Fibroblast of lung (primary cell): ENCODE measurements at regions not wholly inside any gene's neighbourhood (a gene's known extent, or its start where the extent isn't known, plus 50 kb on each side); places are given as distances from the start of the nearest gene placed in this dataset.

Experiments used
- DNase-seq, 2 donors: peaks; one replicate each; pipeline versions ENCODE4 v3.0.0 to v3.0.0-alpha.2; 2010; ENCODE audit warnings: low read depth in 2 of 2
- H2AFZ ChIP-seq: 2 replicates; pipeline ENCODE4 v1.5.1; 2012; ENCODE audit warnings: low read length, control low read depth, inconsistent platforms
- H3K27ac ChIP-seq: 2 replicates; pipeline ENCODE4 v1.5.1; 2011; ENCODE audit warnings: low read length, control low read depth; ENCODE audit not compliant: insufficient read depth
- H3K27me3 ChIP-seq: 2 replicates; pipeline ENCODE4 v1.5.1; 2011; ENCODE audit warnings: mild to moderate bottlenecking, low read length; ENCODE audit not compliant: control insufficient read depth, insufficient read depth
- H3K36me3 ChIP-seq: 2 replicates; pipeline ENCODE4 v1.5.1; 2011; ENCODE audit warnings: low read length; ENCODE audit not compliant: control insufficient read depth, insufficient read depth
- H3K4me1 ChIP-seq: 2 replicates; pipeline ENCODE4 v1.5.1; 2011; ENCODE audit warnings: low read length; ENCODE audit not compliant: control insufficient read depth, insufficient read depth; ENCODE audit errors: extremely low read depth
- H3K4me2 ChIP-seq: 2 replicates; pipeline ENCODE4 v1.5.1; 2011; ENCODE audit warnings: low read length, control low read depth; ENCODE audit not compliant: insufficient read depth; ENCODE audit errors: extremely low read depth
- H3K4me3 ChIP-seq, 4 experiments: fragments of 200-600 bp in 1 of 4; sonication (generic) in 1 of 4; replicated peaks in 1 of 4; 2 replicates each; pipeline ENCODE4 v1.5.1; 2011 to 2016; ENCODE audit warnings: low read length in 4 of 4, low read depth in 3 of 4, mild to moderate bottlenecking in 3 of 4, control low read depth in 2 of 4, inconsistent platforms in 1 of 4, mixed read lengths in 1 of 4; ENCODE audit not compliant: insufficient read depth in 1 of 4; ENCODE audit errors: control extremely low read depth in 1 of 4
- H3K79me2 ChIP-seq: 2 replicates; pipeline ENCODE4 v1.5.1; 2012; ENCODE audit warnings: mild to moderate bottlenecking, low read length, inconsistent platforms; ENCODE audit not compliant: control insufficient read depth, insufficient read depth
- H3K9ac ChIP-seq: 2 replicates; pipeline ENCODE4 v1.5.1; 2011; ENCODE audit warnings: mild to moderate bottlenecking, low read length, control low read depth; ENCODE audit not compliant: insufficient read depth
- H3K9me3 ChIP-seq: 2 replicates; pipeline ENCODE4 v1.5.1; 2012; ENCODE audit warnings: low read depth, low read length; ENCODE audit not compliant: control insufficient read depth, insufficient read depth
- H4K20me1 ChIP-seq: 2 replicates; pipeline ENCODE4 v1.5.1; 2011; ENCODE audit warnings: low read length; ENCODE audit not compliant: control insufficient read depth, insufficient read depth; ENCODE audit errors: extremely low read depth
- CTCF ChIP-seq, 2 donors: IDR thresholded peaks in 1 of 2; conservative IDR thresholded peaks in 1 of 2; 1 replicate in 1 of 2; 2 replicates in 1 of 2; pipeline ENCODE4 v1.5.1; 2011 to 2012; ENCODE audit warnings: low read length in 2 of 2, control low read depth in 1 of 2, inconsistent platforms in 1 of 2, low read depth in 1 of 2, mild to moderate bottlenecking in 1 of 2
- EZH2 ChIP-seq: IDR thresholded peaks from 2 replicates; pipeline ENCODE4 v1.5.1; 2012; ENCODE audit warnings: low read length, control low read depth, mild to moderate bottlenecking; ENCODE audit errors: missing control alignments

- H3K4me1 ChIP-seq = no peaks in the 10 kb centered on the region
- no peaks in the 10 kb centered on the region for H3K79me2 ChIP-seq
- H3K27me3 ChIP-seq = no peaks in the 10 kb centered on the region
- H4K20me1 ChIP-seq = no peaks in the 10 kb centered on the region
- no peak for DNase-seq
- H3K4me3 ChIP-seq = no peak overlapping the region
- no peak overlapping the region for H3K4me2 ChIP-seq
- no peak for TF ChIP-seq EZH2
- no peak for TF ChIP-seq CTCF (conservative IDR thresholded peaks at IDR 0.05 in 1 of 2, IDR thresholded peaks at IDR 0.05 in 1 of 2; ENCODE audit: low read depth in 1 of 2, low read length in 2 of 2)
- no peak overlapping the region for H3K9ac ChIP-seq
- H3K36me3 ChIP-seq = no peaks in the 10 kb centered on the region
- H3K27ac ChIP-seq = no peak overlapping the region
- no peaks in the 10 kb centered on the region for H3K9me3 ChIP-seq
- no peak overlapping the region for H2AFZ ChIP-seq
Measured at GRCh38 chr12:4156317-4156716, 117.2 kb upstream of the CCND2 start.

- Histone ChIP-seq H3K9me3 (no peaks in the 10 kb centered on the region), H4K20me1 (no peaks in the 10 kb centered on the region), H3K27ac (no peak overlapping the region), H3K79me2 (no peaks in the 10 kb centered on the region), H3K4me1 (no peaks in the 10 kb centered on the region), H3K4me2 (no peak overlapping the region), H3K4me3 (no peak overlapping the region), H2AFZ (no peak overlapping the region), H3K9ac (no peak overlapping the region), H3K36me3 (no peaks in the 10 kb centered on the region), H3K27me3 (no peaks in the 10 kb centered on the region)
- TF ChIP-seq EZH2 = no peak
- TF ChIP-seq CTCF (conservative IDR thresholded peaks at IDR 0.05 in 1 of 2, IDR thresholded peaks at IDR 0.05 in 1 of 2; ENCODE audit: low read depth in 1 of 2, low read length in 2 of 2) = no peak
- DNase-seq = no peak
Measured at GRCh38 chr12:4154672-4155225, 118.8 kb upstream of the CCND2 start.

GRCh38 chr12:4153343-4153892, 120.1 kb upstream of the CCND2 start:
- Histone ChIP-seq H3K9me3 (no peaks in the 10 kb centered on the region), H3K36me3 (no peaks in the 10 kb centered on the region), H4K20me1 (no peaks in the 10 kb centered on the region), H3K4me1 (no peaks in the 10 kb centered on the region), H3K27me3 (no peaks in the 10 kb centered on the region), H3K9ac (no peak overlapping the region), H3K27ac (no peak overlapping the region), H3K4me3 (no peak overlapping the region), H3K4me2 (no peak overlapping the region), H2AFZ (no peak overlapping the region), H3K79me2 (no peaks in the 10 kb centered on the region)
- TF ChIP-seq CTCF (conservative IDR thresholded peaks at IDR 0.05 in 1 of 2, IDR thresholded peaks at IDR 0.05 in 1 of 2; ENCODE audit: low read depth in 1 of 2, low read length in 2 of 2) (no peak), EZH2 (no peak)
- no peak for DNase-seq
